DMS153 (cell line): ENCODE measurements at regions not wholly inside any gene's neighbourhood (a gene's known extent, or its start where the extent isn't known, plus 50 kb on each side); places are given as distances from the start of the nearest gene placed in this dataset.
"Not testable (repeated sequence)": the region's sequence is repeated elsewhere in the genome, so short reads cannot be mapped to it uniquely, and the experiment has no call there.

Experiments used
- DNase-seq: peaks from one replicate; lab custom pipeline; 2025; lab: John Stamatoyannopoulos, UW

GRCh38 chr6:167690167-167690922, 136.4 kb upstream of the AFDN start:
- DNase-seq = not testable (repeated sequence)

DNA sequence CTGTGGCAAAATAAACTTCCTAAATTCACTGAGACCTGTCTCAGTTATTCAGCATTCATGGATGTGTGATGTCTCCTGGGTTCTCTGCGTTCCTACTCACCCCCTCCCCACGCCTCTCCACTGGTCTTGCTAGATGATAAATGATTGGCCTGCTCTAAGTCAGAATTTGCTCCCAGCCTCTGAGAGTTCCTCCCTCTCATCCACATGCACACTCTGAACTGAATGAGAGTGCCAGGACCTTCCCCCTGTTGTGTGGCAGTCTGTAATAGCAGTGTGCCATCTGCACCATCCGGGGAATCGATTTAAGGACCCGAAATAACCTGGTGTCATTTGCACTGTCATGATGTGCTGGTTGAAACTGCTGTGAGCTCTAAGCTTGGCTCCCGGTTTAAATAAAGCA, 135.8 kb upstream of the AFDN start:
- no peak for DNase-seq

- no peak for DNase-seq
Measured at GRCh38 chr6:167691533-167692312, 135.0 kb upstream of the AFDN start.

GRCh38 chr6:167693478-167693877, 133.2 kb upstream of the AFDN start:
- DNase-seq = not testable (repeated sequence)

GRCh38 chr6:167695831-167696230, 130.9 kb upstream of the AFDN start:
- DNase-seq = no peak

GRCh38 chr6:167696296-167696695, 130.4 kb upstream of the AFDN start:
- DNase-seq = no peak

DNA sequence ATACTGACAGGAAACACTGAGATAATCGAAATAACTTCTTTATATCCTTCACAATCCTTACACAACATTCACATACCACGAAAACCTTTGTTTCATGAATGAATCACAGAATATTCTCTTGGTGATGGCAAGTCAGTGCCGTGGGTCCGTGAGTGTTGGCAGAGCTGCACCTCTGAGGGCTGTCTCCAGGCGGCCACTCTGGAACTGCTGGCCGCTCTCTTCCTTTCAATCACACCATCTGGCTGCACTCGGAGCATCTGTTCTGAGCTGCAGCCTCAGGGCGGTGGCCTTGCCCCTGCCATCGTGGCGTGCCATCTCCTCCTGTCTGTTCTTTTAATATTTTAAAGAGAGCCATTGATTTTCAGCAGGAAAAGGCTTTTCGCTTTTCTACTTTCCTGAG, 129.4 kb upstream of the AFDN start:
- no peak for DNase-seq

GRCh38 chr6:167698540-167698939, 128.2 kb upstream of the AFDN start:
- DNase-seq = no peak

DNA sequence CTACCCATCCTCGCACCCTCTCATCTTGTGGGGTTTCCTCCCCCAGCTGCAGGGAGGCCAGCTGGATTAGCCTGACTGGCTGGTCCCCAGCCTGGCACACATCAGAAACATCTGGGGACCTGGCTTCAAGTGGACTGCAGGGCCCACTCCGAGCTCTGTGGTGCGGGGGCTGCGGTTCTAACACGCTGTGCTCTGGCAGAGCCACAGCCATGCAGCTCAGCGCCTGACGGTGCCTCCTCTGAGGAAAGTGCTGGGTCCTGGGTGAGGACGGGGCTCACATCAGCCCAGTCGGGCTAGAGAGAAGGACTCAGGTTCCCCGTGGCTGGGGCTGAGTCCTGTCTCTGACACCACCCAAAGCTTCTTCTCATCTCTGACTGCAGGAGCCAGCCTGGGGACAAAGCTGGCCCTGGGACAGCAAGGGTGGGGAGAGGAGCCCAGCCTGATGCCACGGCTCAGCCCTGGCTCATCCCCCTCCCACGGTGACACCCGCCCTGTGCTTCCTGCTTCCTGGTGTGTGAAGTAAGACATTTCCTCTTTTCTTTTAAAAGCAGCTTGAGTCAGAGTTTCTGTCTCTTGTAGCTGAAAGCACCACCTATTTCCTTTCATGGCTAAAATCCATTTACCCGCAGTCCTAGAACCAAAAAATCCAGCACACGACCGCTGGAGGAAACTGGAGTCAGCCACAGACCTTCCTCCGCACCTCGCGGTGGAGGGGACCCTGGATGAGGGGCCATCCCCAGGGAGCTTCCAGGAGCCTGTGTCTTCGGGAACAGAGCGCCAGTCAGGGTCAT, 127.4 kb upstream of the AFDN start:
- DNase-seq = no peak

- no peak for DNase-seq
Measured at GRCh38 chr6:167700199-167700598, 126.5 kb upstream of the AFDN start.

DNA sequence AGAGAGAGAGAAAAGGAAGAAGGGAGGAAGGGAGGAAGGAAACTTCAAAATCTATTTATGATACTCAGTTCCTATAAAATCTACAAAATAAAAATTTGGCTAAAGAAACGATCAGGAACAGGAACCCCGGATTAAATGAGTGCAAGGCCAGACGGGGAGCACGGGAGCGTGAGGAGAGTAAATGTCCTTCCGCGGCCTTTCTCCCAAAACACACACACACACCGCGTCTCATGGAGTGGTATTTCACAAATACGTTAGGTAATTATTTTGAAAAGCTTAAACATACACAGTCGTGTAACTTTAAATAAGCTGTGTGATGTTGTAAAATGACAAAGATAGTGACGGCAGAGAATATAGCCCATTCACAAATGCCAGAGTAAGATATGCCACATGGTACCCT, 125.7 kb upstream of the AFDN start:
- no peak for DNase-seq

- no peak for DNase-seq
Measured at GRCh38 chr6:167702241-167702827, 124.4 kb upstream of the AFDN start.

DNA sequence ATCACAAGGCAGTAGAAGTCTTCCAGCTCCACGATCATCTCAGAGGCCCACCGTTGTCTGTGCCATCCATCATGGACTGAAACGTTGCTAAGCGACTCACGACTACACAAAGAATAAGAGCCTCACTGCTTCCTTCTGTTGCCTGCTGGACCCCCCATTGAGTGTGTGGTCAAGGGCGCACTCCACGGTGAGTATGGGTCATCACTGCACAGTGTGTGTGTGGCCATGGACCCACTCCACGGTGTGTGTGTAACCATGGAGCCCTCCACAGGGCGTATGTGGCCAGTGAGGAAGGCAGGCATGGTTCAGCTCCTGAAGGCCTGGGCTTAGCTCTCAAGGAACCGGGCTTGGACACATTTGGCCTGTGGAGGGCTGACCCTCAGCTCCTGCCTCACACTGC, 123.4 kb upstream of the AFDN start:
- no peak for DNase-seq

GRCh38 chr6:167703781-167704180, 122.9 kb upstream of the AFDN start:
- DNase-seq = no peak

DNA sequence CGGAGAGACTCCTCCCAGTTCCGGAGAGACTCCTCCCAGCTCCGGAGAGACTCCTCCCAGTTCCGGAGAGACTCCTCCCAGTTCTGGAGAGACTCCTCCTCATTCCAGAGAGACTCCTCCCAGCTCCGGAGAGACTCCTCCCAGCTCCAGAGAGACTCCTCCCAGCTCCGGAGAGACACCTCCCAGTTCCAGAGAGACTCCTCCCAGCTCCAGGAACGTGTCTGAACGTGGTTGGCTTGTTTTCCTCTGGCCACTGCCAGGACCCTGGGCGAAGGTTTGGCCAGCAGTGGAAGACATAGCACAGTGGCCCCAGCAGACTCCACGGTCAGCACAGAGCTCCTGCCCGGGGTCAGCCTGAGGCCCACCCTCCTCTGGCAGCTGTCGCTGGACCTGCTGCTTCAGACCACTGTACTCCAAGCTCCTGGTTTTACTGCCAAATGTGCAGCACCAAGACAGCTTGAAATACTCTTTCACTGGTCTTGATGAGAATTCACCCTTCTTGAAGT, 122.3 kb upstream of the AFDN start:
- DNase-seq = no peak

DNA sequence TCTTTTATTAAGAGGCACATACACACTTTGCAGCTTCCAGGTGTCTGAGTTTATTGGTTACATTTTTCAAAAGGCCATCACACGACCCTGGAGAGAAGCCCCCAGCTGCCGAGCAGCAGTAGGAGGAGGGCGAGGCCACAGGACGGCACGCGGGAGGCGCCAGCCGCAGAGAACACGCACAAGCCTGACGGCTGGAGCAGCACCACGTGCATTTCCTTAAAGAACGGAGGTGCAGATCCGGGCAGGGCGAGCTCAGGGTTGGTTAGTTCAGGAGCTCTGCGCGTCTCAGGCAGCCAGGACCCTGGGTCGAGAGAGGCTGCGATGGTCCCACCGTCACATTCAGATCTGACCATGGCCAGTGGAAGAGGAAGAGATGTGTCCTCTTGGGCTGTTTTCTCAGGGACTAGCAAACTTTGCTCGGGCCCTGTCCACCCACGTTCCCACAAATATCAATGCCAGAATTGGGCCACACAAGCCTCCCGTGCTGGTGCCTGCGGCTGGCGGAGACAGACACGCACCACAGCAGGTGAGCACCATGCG, 121.4 kb upstream of the AFDN start:
- DNase-seq = no peak

DNA sequence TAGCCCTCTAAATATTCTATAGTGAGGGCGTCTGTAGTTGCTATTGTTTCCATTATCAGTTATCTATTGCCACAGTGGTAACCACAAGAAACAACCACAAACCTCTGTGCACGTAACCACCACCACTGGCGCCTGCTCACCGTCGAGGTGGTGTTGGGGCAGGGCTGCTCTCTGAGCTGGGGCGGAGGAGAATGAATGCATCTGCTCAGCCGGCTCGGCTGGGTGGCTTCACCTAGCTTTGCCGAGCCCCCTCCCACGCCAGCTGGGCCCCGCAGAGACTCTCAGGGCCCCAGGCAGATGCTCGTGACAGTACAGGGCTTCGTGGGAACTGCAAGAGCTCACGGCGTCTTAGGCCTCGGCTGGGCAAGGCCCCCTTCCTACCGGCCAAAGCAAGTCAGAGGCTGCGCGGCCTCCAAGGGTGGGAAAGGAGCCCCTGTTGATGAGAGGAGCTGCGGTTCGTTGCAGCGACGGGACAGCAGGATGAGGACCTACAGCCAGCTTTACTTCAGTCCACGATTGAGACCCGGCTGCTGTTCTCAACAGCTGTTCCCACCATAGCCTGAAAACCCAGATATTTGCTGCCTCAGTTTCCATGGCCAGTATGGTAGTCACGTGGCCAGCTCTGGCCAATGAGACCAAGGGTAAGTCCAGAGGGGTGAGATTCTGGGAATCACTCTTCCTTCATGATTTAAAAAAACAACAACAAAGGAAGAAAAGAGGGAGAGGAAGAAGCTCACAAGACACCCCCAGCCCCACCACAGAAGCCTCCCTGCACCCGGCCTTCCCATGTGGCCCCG, 120.2 kb upstream of the AFDN start:
- no peak for DNase-seq

- no peak for DNase-seq
Measured at GRCh38 chr6:167707686-167708500, 118.8 kb upstream of the AFDN start.

DNA sequence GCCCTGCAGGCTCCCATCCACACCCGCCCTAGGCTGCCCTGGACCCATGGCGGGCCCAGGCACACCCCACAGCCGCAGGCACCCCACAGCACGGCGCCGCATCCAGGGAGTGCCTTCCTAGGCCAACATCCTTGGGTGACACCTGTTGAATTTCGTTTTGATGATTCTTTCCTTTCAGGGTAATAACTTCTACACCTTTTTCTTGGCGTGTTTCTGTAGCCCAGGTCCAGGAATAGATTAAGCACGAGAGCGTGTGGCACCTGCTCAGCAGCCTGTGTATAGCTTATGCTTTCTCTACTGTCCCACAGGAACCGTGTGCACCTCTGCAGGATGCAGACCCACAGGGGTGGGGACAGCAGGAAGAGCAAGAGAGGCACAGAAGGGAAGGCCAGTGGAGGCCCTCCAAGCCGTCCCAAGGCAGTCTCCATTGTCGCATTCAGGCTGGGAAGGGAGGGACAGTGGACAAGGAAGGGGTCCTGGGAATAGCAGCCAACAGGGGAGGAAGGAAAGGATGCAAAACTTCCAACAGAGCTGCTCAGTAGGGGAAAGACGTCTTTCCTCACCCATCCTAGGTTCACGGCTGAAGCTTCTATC, 118.1 kb upstream of the AFDN start:
- no peak for DNase-seq

GRCh38 chr6:167709196-167709595, 117.5 kb upstream of the AFDN start:
- no peak for DNase-seq
